HUES6 (cell line): ENCODE measurements at regions not wholly inside any gene's neighbourhood (a gene's known extent, or its start where the extent isn't known, plus 50 kb on each side); places are given as distances from the start of the nearest gene placed in this dataset.

Source experiments
- H3K27ac ChIP-seq: 2 replicates; pipeline ENCODE4 v1.7.0; 2013; ENCODE audit warnings: low read depth, mild to moderate bottlenecking, low read length, inconsistent platforms
- H3K27me3 ChIP-seq: 2 replicates; pipeline ENCODE4 v1.6.1; 2013; ENCODE audit warnings: low read length; ENCODE audit not compliant: control insufficient read depth, insufficient read depth
- H3K36me3 ChIP-seq: 2 replicates; pipeline ENCODE4 v1.6.1; 2013; ENCODE audit warnings: low read length; ENCODE audit not compliant: control insufficient read depth, insufficient read depth
- H3K4me1 ChIP-seq: 2 replicates; pipeline ENCODE4 v1.6.1; 2013; ENCODE audit warnings: low read length; ENCODE audit not compliant: control insufficient read depth, insufficient read depth
- H3K4me3 ChIP-seq: 2 replicates; pipeline ENCODE4 v1.5.1; 2013; ENCODE audit warnings: low read depth, low read length
- H3K9ac ChIP-seq: one replicate; pipeline ENCODE4 v1.6.1; 2013; ENCODE audit warnings: mild to moderate bottlenecking, low read length
- H3K9me3 ChIP-seq: 2 replicates; pipeline ENCODE4 v1.6.1; 2013; ENCODE audit warnings: low read depth, low read length; ENCODE audit not compliant: control insufficient read depth, insufficient read depth

DNA sequence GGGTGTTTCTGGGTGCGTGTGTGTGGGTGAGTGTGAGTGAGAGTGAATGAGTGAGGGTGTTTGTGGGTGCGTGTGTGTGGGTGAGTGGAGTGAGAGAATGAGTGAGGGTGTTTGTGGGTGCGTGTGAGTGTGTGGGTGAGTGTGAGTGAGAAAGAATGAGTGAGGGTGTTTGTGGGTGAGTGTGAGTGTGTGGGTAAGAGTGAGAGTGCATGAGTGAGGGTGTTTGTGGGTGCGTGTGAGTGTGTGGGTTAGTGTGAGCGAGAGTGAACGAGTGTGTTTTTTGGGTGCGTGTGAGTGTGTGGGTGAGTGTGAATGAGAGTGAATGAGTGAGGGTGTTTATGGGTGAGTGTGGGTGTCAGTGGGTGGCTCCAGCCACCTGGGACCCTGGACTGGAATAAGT is 1676.1 kb upstream of the TENM3 start:
- H3K4me1 ChIP-seq = no peaks in the 10 kb centered on the region
- H3K27me3 ChIP-seq = no peaks in the 10 kb centered on the region
- no peak overlapping the region for H3K9ac ChIP-seq
- H3K9me3 ChIP-seq = no peaks in the 10 kb centered on the region
- no peak overlapping the region for H3K4me3 ChIP-seq
- H3K27ac ChIP-seq = no peak overlapping the region
- H3K36me3 ChIP-seq = no peaks in the 10 kb centered on the region

- Histone ChIP-seq H3K9me3 (no peaks in the 10 kb centered on the region), H3K4me3 (no peak overlapping the region), H3K36me3 (no peaks in the 10 kb centered on the region), H3K27me3 (no peaks in the 10 kb centered on the region), H3K9ac (no peak overlapping the region), H3K4me1 (no peaks in the 10 kb centered on the region), H3K27ac (no peak overlapping the region)
Measured at GRCh38 chr4:180571516-180572055, 1671.6 kb upstream of the TENM3 start.

- Histone ChIP-seq H3K27me3 (no peaks in the 10 kb centered on the region), H3K9ac (no peak overlapping the region), H3K9me3 (no peaks in the 10 kb centered on the region), H3K4me1 (no peaks in the 10 kb centered on the region), H3K36me3 (no peaks in the 10 kb centered on the region), H3K27ac (no peak overlapping the region), H3K4me3 (no peak overlapping the region)
Measured at GRCh38 chr4:180578175-180578574, 1665.0 kb upstream of the TENM3 start.

- no peaks in the 10 kb centered on the region for H3K4me1 ChIP-seq
- no peaks in the 10 kb centered on the region for H3K9me3 ChIP-seq
- no peak overlapping the region for H3K4me3 ChIP-seq
- no peak overlapping the region for H3K27ac ChIP-seq
- H3K9ac ChIP-seq = no peak overlapping the region
- no peaks in the 10 kb centered on the region for H3K27me3 ChIP-seq
- H3K36me3 ChIP-seq = no peaks in the 10 kb centered on the region
Measured at GRCh38 chr4:180581061-180581460, 1662.1 kb upstream of the TENM3 start.

DNA sequence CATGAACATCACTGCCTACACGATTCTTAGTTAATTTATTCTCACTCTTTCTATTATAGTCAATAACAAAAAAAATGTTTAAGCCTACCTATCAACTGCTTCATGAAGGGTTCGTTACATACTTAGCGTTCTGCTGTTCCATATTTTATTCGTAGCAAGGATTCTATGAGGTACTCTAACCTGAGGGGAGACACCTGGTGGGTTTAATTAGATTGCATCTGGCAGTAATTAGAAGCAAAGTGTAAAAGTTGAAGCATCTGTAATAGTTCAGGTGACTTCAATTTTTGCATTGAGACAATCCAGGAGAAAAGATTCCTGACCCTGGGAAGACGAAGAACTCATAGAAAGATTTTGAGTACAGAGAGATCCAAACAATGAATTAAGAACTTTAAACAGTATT is 1655.8 kb upstream of the TENM3 start:
- no peak overlapping the region for H3K27ac ChIP-seq
- no peak overlapping the region for H3K9ac ChIP-seq
- no peak overlapping the region for H3K4me3 ChIP-seq
- no peaks in the 10 kb centered on the region; the same call in 1 of the 2 replicates for H3K4me1 ChIP-seq
- H3K27me3 ChIP-seq = no peaks in the 10 kb centered on the region
- H3K9me3 ChIP-seq = no peaks in the 10 kb centered on the region
- H3K36me3 ChIP-seq = no peaks in the 10 kb centered on the region

DNA sequence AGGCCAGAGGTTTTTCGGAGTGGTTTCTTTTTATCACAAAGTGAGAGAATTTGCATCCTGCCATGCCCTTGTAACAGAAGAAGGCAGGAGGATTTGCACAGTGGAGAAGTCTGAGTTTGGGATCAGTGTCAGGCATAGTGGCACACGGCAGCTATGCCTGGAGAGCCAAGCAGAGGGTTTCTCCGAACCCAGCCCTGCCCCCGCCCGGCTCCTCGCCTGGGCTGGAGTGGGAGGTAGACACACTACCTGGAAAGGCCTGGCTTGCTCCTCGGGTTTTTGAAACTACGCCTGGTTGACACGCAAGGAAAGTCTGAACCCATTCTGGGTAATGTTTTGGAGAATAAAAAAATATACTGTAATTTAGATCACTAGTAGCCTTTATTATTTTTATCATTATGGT is 1653.6 kb upstream of the TENM3 start:
- Histone ChIP-seq H3K27me3 (no peaks in the 10 kb centered on the region), H3K27ac (no peak overlapping the region), H3K4me3 (no peak overlapping the region), H3K36me3 (no peaks in the 10 kb centered on the region), H3K9ac (no peak overlapping the region), H3K4me1 (no peaks in the 10 kb centered on the region; the same call in 1 of the 2 replicates), H3K9me3 (no peaks in the 10 kb centered on the region)

DNA sequence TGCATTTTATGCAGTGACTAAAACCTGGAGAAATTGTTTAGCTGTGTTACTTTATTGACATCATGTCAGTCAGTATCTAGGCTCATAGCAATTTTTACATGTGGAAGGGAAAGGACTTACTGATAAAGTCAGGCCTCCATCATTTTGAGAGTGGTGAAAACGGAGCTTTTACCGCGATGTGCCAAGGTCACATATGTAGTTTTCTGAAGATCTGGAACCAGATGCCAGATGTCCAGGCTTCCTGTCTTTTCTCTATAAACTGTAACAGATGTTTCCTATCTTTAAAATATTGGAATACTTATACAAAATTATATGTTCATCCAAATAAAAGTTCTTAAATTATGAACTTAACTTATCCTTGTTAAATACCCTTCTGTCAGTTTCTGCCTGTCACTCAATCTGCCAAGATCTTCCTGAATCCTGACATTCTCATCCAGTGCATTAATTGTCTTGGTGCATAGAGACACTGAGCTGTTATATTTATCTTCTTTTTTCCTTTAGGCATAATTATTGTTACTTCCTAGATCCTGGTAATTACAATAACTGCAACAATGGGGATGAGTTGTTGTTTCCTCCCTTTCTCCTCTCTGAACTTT is 1646.2 kb upstream of the TENM3 start:
- H3K36me3 ChIP-seq = no peaks in the 10 kb centered on the region

DNA sequence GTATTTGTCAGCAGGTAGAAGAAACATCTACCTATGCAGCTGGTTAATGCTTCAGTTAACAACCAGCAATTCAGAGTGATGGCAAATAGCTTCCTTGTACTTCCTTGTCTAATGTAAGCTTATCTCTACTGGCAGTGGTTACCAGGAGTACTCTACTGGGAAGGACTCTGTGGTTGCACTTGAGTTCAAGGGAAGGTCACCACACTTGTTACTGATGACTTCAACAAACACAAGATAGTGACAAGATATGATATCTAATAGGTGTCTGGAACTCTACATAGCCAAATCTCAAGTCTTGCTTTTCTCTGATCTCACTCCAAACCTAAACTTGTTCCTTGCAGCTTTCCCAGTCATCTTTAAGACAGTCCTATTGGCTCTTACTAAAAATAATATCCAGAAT is 1644.9 kb upstream of the TENM3 start:
- H3K9me3 ChIP-seq = no peaks in the 10 kb centered on the region
- no peak overlapping the region for H3K9ac ChIP-seq
- H3K4me1 ChIP-seq = no peaks in the 10 kb centered on the region
- H3K27me3 ChIP-seq = no peaks in the 10 kb centered on the region
- no peak overlapping the region for H3K27ac ChIP-seq
- H3K36me3 ChIP-seq = no peaks in the 10 kb centered on the region
- H3K4me3 ChIP-seq = no peak overlapping the region

More for the DNA sequence above, 1646.2 kb upstream of the TENM3 start:
- Histone ChIP-seq H3K27ac (no peak overlapping the region), H3K4me3 (no peak overlapping the region), H3K4me1 (no peaks in the 10 kb centered on the region), H3K9me3 (no peaks in the 10 kb centered on the region), H3K9ac (no peak overlapping the region), H3K27me3 (no peaks in the 10 kb centered on the region)

DNA sequence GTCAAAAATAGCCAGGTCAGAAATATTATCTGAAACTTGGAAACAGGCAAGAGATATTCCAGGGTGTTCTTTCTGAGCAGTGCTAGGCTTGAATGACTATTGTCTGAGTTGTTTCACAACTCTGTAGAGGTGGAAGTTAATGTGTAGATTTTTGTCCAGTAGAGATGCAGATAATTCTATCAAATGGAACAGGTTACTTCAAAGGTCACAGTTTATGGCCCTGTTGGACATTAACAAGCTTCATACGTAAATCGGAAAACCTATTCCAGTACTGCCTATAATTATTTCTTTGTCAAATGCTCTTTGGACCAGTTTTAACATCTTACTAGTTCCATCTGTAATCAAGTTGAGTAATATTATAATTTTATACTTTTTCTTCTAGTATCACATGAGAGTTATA is 1639.4 kb upstream of the TENM3 start:
- Histone ChIP-seq H3K9ac (no peak overlapping the region), H3K36me3 (no peaks in the 10 kb centered on the region), H3K4me3 (no peak overlapping the region), H3K4me1 (no peaks in the 10 kb centered on the region), H3K27ac (no peak overlapping the region), H3K9me3 (no peaks in the 10 kb centered on the region), H3K27me3 (no peaks in the 10 kb centered on the region)

DNA sequence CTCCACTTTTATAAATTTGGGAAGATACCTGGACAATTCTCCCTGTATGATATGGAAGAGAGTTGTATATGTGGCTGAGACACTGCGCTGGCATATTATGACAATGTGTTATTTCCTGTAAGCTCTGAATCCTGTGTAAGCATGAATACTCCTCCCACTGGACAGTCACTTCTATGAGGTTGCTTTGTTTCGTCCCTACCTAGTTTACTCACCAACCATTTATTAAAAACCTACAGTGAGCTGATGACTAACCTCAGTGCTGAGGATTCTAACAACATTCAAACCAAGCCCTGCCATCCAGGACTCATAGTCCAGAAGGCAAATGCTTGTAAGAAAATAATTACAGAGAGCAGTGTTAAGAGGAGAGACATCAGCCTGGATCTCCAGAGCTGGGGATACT is 1632.9 kb upstream of the TENM3 start:
- H3K9ac ChIP-seq = no peak overlapping the region
- H3K4me1 ChIP-seq = no peaks in the 10 kb centered on the region
- H3K27me3 ChIP-seq = no peaks in the 10 kb centered on the region
- no peak overlapping the region for H3K4me3 ChIP-seq
- H3K9me3 ChIP-seq = no peaks in the 10 kb centered on the region
- no peak overlapping the region for H3K27ac ChIP-seq
- H3K36me3 ChIP-seq = no peaks in the 10 kb centered on the region

GRCh38 chr4:180615746-180616145 is 1627.5 kb upstream of the TENM3 start:
- H3K4me1 ChIP-seq = peaks cover 9% of the 10 kb centered on the region
- H3K9me3 ChIP-seq = no peaks in the 10 kb centered on the region
- H3K27me3 ChIP-seq = no peaks in the 10 kb centered on the region
- no peak overlapping the region for H3K4me3 ChIP-seq
- H3K27ac ChIP-seq = no peak overlapping the region
- no peaks in the 10 kb centered on the region for H3K36me3 ChIP-seq
- H3K9ac ChIP-seq = no peak overlapping the region
